ENCODE measurements at regions not wholly inside any gene's neighbourhood (a gene's known extent, or its start where the extent isn't known, plus 50 kb on each side); places are given as distances from the start of the nearest gene placed in this dataset.
"Not testable (repeated sequence)": the region's sequence is repeated elsewhere in the genome, so short reads cannot be mapped to it uniquely, and the experiment has no call there.

DNA sequence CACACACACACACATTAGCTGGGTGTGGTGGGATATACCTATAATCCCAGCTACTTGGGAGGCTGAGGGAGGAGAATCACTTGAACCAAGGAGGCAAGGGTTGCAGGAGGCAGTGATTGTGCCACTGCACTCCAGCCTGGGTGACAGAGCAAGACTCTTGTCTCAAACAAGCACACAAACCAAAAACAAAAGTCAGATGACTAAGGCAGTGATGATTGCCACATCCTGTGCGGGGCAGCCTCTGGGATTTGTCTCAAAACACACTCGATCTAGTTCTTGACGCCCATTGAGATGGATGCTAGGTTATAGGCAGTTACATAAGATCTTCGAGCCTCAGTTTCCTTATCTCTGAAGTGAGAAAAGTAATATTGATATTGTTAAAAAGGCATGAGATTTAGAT, 57.8 kb upstream of the NBPF8 start:
- POLR2A ChIA-PET; H3K4me3 ChIP-seq (ENCODE audit: control extremely low read depth in 1 of 5, extremely low read depth in 1 of 5, insufficient read depth in 1 of 5, low read depth in 2 of 5, low read length in 4 of 5); H3K4me2 ChIP-seq (replicated peaks; ENCODE audit: low read depth, low read length, poor library complexity, severe bottlenecking); H3K27me3 ChIP-seq (replicated peaks in 1 of 4; ENCODE audit: control extremely low read depth in 1 of 4, control insufficient read depth in 3 of 4, insufficient read depth in 4 of 4, low read length in 3 of 4); H3K9me3 Mint-ChIP-seq (ENCODE audit: insufficient read depth); H3K4me1 Mint-ChIP-seq; H3K27ac ChIP-seq (ENCODE audit: low read length in 2 of 2); H3K79me2 ChIP-seq (ENCODE audit: control insufficient read depth, insufficient read depth, low read length); intact Hi-C loops (cut with micrococcal nuclease); H3K4me1 ChIP-seq (ENCODE audit: control insufficient read depth in 2 of 2, insufficient read depth in 2 of 2, low read length in 2 of 2); H3K9ac ChIP-seq (ENCODE audit: low read length); H3K36me3 ChIP-seq (replicated peaks in 1 of 2; ENCODE audit: control extremely low read depth in 1 of 2, control insufficient read depth in 1 of 2, extremely low read depth in 1 of 2, insufficient read depth in 2 of 2, low read length in 1 of 2); H2AFZ ChIP-seq (ENCODE audit: insufficient read depth, low read depth, low read length, poor library complexity, severe bottlenecking); H3K9me3 ChIP-seq (ENCODE audit: control extremely low read depth in 1 of 3, control insufficient read depth in 2 of 3, insufficient read depth in 1 of 3, low read length in 2 of 3); H3K27me3 Mint-ChIP-seq; H4K20me1 ChIP-seq (ENCODE audit: control insufficient read depth, insufficient read depth, low read length, poor library complexity, severe bottlenecking); ATAC-seq (ENCODE audit: low read depth); H3K4me3 Mint-ChIP-seq; CTCF ChIA-PET: not testable (repeated sequence)
- peak overlapping the region; percentile 71 for H3K27ac Mint-ChIP-seq
- DNase-seq, result peak; percentile 36
- no CpG with 5 or more reads among the region's 4 CpGs for WGBS (ENCODE audit: insufficient coverage)

DNA sequence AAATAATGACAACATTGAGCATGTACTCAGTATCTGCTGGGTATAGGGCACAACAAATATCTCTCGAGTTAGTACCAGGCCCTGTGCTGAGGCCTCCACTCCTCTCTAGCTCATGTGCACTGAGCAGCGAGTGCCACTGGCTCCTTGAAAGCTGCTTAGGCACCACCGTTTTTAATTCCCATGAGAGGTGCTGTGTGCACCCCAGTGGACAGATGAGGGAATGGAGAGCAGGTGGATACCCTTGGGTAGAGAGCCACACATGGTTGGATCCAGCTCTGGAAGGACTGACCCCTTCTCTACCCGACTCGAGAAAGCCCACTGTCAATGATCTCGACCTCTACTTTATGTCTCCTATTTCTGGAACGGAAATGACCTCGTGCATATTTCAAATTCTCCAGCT, 58.7 kb upstream of the NBPF8 start:
- H3K27me3 Mint-ChIP-seq; H3K4me1 ChIP-seq (ENCODE audit: control insufficient read depth in 2 of 2, insufficient read depth in 2 of 2, low read length in 2 of 2); H2AFZ ChIP-seq (ENCODE audit: insufficient read depth, low read depth, low read length, poor library complexity, severe bottlenecking); H3K4me3 ChIP-seq (ENCODE audit: control extremely low read depth in 1 of 5, extremely low read depth in 1 of 5, insufficient read depth in 1 of 5, low read depth in 2 of 5, low read length in 4 of 5); H3K9me3 Mint-ChIP-seq (ENCODE audit: insufficient read depth); H3K9ac ChIP-seq (ENCODE audit: low read length); POLR2A ChIA-PET; CTCF ChIA-PET; H3K36me3 ChIP-seq (replicated peaks in 1 of 2; ENCODE audit: control extremely low read depth in 1 of 2, control insufficient read depth in 1 of 2, extremely low read depth in 1 of 2, insufficient read depth in 2 of 2, low read length in 1 of 2); H3K27me3 ChIP-seq (replicated peaks in 1 of 4; ENCODE audit: control extremely low read depth in 1 of 4, control insufficient read depth in 3 of 4, insufficient read depth in 4 of 4, low read length in 3 of 4); H3K4me2 ChIP-seq (replicated peaks; ENCODE audit: low read depth, low read length, poor library complexity, severe bottlenecking); H4K20me1 ChIP-seq (ENCODE audit: control insufficient read depth, insufficient read depth, low read length, poor library complexity, severe bottlenecking); H3K4me3 Mint-ChIP-seq; H3K9me3 ChIP-seq (ENCODE audit: control extremely low read depth in 1 of 3, control insufficient read depth in 2 of 3, insufficient read depth in 1 of 3, low read length in 2 of 3); H3K4me1 Mint-ChIP-seq; H3K27ac ChIP-seq (ENCODE audit: low read length in 2 of 2); H3K27ac Mint-ChIP-seq; intact Hi-C loops (cut with micrococcal nuclease); H3K79me2 ChIP-seq (ENCODE audit: control insufficient read depth, insufficient read depth, low read length); ATAC-seq (ENCODE audit: low read depth): not testable (repeated sequence)
- DNase-seq, result peak; percentile 22
- no CpG with 5 or more reads among the region's 8 CpGs for WGBS (ENCODE audit: insufficient coverage)

DNA sequence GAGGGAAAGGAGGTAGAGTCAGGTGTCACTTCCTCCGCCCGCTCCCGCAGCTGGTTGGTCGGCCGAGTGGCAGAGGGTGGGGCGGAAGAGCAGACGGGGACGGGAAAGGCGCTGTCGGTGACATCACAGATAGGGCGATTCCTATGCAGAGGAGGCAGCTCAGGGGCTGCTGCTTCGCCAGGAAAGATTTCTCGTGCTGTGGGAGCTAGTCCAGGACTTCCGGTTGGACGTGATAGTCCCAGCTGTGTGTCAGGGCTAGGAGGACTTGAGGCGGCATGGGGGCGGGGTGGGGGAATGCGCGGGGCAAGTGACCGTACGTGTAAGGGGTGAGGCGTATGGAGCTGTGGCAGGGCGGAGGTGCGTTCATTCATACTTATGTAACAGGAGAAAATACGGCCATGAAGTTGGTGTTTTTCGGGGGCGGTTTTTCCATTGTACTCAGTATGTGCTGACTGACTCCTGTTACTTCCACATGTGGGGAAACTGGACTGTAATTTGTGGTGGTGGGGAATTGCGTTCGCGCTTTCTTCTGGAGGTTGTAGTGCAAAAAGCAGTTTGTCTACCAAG, 60.1 kb upstream of the NBPF8 start:
- Histone ChIP-seq H2AFZ (ENCODE audit: insufficient read depth, low read depth, low read length, poor library complexity, severe bottlenecking) (peak overlapping the region; percentile 54), H3K4me3 (ENCODE audit: control extremely low read depth in 1 of 5, extremely low read depth in 1 of 5, insufficient read depth in 1 of 5, low read depth in 2 of 5, low read length in 4 of 5) (peak overlapping the region in 3 of 5 experiments; percentile 44 to 51 (median 49))

DNA sequence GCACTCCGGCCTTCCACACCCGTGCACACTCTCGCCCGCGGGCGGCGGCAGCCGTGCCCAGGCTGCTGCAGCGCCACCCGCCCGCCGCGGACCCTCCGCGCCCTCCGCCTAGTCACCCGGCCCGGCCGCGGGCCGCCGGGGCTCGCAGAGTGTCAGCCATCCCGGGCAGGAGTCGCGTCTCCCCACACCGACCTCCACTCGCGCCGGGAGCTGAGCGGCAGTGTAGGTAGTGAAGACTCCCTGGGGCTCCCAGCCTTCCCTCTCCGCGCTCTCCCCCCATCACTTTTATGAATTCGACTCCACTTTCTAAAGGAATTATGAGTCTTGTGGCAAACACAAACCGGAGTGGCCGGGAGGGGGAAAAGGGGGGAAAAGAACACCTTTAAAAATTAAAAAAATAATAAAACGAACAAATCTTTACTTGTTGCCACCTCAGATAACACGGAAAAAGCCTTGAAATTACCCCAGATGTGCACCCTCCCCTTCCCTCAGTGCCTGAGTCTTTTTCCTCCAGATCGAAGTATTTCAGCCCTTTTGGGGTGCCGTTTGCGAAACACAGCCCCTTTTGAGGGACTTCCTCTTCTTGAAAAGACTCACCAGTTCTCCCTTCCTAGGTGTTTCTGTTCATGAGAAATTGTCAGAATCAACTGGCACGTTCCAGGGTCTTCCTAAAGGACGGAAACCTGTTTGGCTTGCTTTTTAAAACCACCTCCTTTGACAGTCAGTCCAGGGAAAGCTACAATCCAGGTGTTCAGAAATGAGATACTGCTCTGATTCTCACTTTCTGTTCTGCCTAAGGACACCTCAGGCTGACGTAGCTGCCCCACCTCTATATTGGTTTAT, 72.4 kb upstream of the NBPF8 start:
- peak overlapping the region; percentile 73 to 85 for H3K27ac ChIP-seq (ENCODE audit: low read length in 2 of 2)
- Mint-ChIP-seq H3K4me3 (peak overlapping the region; percentile 96), H3K27ac (peak overlapping the region; percentile 98)
- H3K4me1 ChIP-seq (ENCODE audit: control insufficient read depth in 2 of 2, insufficient read depth in 2 of 2, low read length in 2 of 2); H3K9me3 Mint-ChIP-seq (ENCODE audit: insufficient read depth); H3K9me3 ChIP-seq (ENCODE audit: control extremely low read depth in 1 of 3, control insufficient read depth in 2 of 3, insufficient read depth in 1 of 3, low read length in 2 of 3); H3K36me3 ChIP-seq (replicated peaks in 1 of 2; ENCODE audit: control extremely low read depth in 1 of 2, control insufficient read depth in 1 of 2, extremely low read depth in 1 of 2, insufficient read depth in 2 of 2, low read length in 1 of 2); H3K4me1 Mint-ChIP-seq; intact Hi-C loops (cut with micrococcal nuclease); H3K27me3 ChIP-seq (replicated peaks in 1 of 4; ENCODE audit: control extremely low read depth in 1 of 4, control insufficient read depth in 3 of 4, insufficient read depth in 4 of 4, low read length in 3 of 4); H2AFZ ChIP-seq (ENCODE audit: insufficient read depth, low read depth, low read length, poor library complexity, severe bottlenecking); H3K27me3 Mint-ChIP-seq; CTCF ChIA-PET; POLR2A ChIA-PET; H4K20me1 ChIP-seq (ENCODE audit: control insufficient read depth, insufficient read depth, low read length, poor library complexity, severe bottlenecking); ATAC-seq (ENCODE audit: low read depth); H3K79me2 ChIP-seq (ENCODE audit: control insufficient read depth, insufficient read depth, low read length): not testable (repeated sequence)
- no CpG with 5 or more reads among the region's 44 CpGs for WGBS (ENCODE audit: insufficient coverage)
- peak overlapping the region; percentile 49 for H3K9ac ChIP-seq (ENCODE audit: low read length)
- H3K4me2 ChIP-seq (replicated peaks; ENCODE audit: low read depth, low read length, poor library complexity, severe bottlenecking), result peak overlapping the region; percentile 49
- peak overlapping the region in 4 of 5 experiments; percentile 39 to 58 (median 48) for H3K4me3 ChIP-seq (ENCODE audit: control extremely low read depth in 1 of 5, extremely low read depth in 1 of 5, insufficient read depth in 1 of 5, low read depth in 2 of 5, low read length in 4 of 5)
- DNase-seq, result peak; percentile 48

More for the DNA sequence above, 60.1 kb upstream of the NBPF8 start:
- H3K27me3 ChIP-seq (replicated peaks in 1 of 4; ENCODE audit: control extremely low read depth in 1 of 4, control insufficient read depth in 3 of 4, insufficient read depth in 4 of 4, low read length in 3 of 4); H3K4me1 ChIP-seq (ENCODE audit: control insufficient read depth in 2 of 2, insufficient read depth in 2 of 2, low read length in 2 of 2); H3K27me3 Mint-ChIP-seq; CTCF ChIA-PET; H3K9me3 ChIP-seq (ENCODE audit: control extremely low read depth in 1 of 3, control insufficient read depth in 2 of 3, insufficient read depth in 1 of 3, low read length in 2 of 3); H4K20me1 ChIP-seq (ENCODE audit: control insufficient read depth, insufficient read depth, low read length, poor library complexity, severe bottlenecking); H3K4me2 ChIP-seq (replicated peaks; ENCODE audit: low read depth, low read length, poor library complexity, severe bottlenecking); H3K9me3 Mint-ChIP-seq (ENCODE audit: insufficient read depth); H3K4me1 Mint-ChIP-seq; POLR2A ChIA-PET; H3K36me3 ChIP-seq (replicated peaks in 1 of 2; ENCODE audit: control extremely low read depth in 1 of 2, control insufficient read depth in 1 of 2, extremely low read depth in 1 of 2, insufficient read depth in 2 of 2, low read length in 1 of 2); H3K79me2 ChIP-seq (ENCODE audit: control insufficient read depth, insufficient read depth, low read length); intact Hi-C loops (cut with micrococcal nuclease): not testable (repeated sequence)
- Mint-ChIP-seq H3K4me3 (peak overlapping the region; percentile 96), H3K27ac (peak overlapping the region; percentile 100)
- H3K27ac ChIP-seq (ENCODE audit: low read length in 2 of 2), result peak overlapping the region; percentile 34 to 82
- no CpG with 5 or more reads among the region's 30 CpGs for WGBS (ENCODE audit: insufficient coverage)
- peak overlapping the region; percentile 55 for H3K9ac ChIP-seq (ENCODE audit: low read length)
- ATAC-seq (ENCODE audit: low read depth) (peak; percentile 87), DNase-seq (peak; percentile 82)

Data from B cell (primary cell).